GM23338 (cell line): ENCODE measurements at regions not wholly inside any gene's neighbourhood (a gene's known extent, or its start where the extent isn't known, plus 50 kb on each side); places are given as distances from the start of the nearest gene placed in this dataset.

Source experiments
- CTCF ChIP-seq, 2 experiments: fragments of 200-600 bp in 1 of 2; sonication (generic) in 1 of 2; conservative IDR thresholded peaks; 2 replicates each; pipeline versions ENCODE4 v1.5.1 to v1.6.1; 2016 to 2017; ENCODE audit warnings: antibody characterized with exemption in 2 of 2, low read depth in 2 of 2, mild to moderate bottlenecking in 2 of 2, moderate library complexity in 1 of 2
- ETS1 ChIP-seq: IDR thresholded peaks from 2 replicates; pipeline ENCODE4 v1.6.1; 2016; ENCODE audit warnings: antibody characterized with exemption
- EZH2 ChIP-seq: fragments of 200-600 bp; sonication (generic); IDR thresholded peaks from one replicate; pipeline ENCODE4 v1.8.0; 2017; ENCODE audit warnings: antibody characterized with exemption, mild to moderate bottlenecking, low read depth; ENCODE audit not compliant: unreplicated experiment
- TF ChIP-seq, protein P1 (sequence below): IDR thresholded peaks from one replicate; pipeline ENCODE4 v1.6.1; 2018; ENCODE audit warnings: antibody characterized with exemption; ENCODE audit not compliant: unreplicated experiment

DNA sequence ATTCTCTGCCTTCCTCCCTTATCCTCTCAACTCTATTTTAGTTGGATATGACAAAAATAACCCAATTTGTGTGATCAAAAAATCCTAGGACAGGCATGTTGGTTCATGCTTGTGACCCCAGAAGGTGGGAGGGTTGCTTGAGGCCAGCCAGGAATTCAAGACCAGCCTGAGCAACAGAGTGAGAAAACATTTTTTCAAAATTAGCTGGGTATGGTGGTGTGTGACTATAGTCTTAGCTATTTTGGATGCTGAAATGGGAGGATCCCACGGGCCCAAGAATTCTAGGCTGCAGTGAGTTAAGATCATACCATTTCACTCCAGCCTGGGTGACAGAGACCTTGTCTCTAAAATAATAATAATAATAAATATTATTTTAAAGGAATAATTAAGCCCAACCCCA, 1383.1 kb upstream of the ADGRL2 start:
- no peak for TF ChIP-seq CTCF (conservative IDR thresholded peaks at IDR 0.05; ENCODE audit: low read depth in 2 of 2)
- TF ChIP-seq EZH2: no peak
- TF ChIP-seq, protein P1, sequence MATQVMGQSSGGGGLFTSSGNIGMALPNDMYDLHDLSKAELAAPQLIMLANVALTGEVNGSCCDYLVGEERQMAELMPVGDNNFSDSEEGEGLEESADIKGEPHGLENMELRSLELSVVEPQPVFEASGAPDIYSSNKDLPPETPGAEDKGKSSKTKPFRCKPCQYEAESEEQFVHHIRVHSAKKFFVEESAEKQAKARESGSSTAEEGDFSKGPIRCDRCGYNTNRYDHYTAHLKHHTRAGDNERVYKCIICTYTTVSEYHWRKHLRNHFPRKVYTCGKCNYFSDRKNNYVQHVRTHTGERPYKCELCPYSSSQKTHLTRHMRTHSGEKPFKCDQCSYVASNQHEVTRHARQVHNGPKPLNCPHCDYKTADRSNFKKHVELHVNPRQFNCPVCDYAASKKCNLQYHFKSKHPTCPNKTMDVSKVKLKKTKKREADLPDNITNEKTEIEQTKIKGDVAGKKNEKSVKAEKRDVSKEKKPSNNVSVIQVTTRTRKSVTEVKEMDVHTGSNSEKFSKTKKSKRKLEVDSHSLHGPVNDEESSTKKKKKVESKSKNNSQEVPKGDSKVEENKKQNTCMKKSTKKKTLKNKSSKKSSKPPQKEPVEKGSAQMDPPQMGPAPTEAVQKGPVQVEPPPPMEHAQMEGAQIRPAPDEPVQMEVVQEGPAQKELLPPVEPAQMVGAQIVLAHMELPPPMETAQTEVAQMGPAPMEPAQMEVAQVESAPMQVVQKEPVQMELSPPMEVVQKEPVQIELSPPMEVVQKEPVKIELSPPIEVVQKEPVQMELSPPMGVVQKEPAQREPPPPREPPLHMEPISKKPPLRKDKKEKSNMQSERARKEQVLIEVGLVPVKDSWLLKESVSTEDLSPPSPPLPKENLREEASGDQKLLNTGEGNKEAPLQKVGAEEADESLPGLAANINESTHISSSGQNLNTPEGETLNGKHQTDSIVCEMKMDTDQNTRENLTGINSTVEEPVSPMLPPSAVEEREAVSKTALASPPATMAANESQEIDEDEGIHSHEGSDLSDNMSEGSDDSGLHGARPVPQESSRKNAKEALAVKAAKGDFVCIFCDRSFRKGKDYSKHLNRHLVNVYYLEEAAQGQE: no peak
- TF ChIP-seq ETS1: no peak
